ENCODE measurements at regions not wholly inside any gene's neighbourhood (a gene's known extent, or its start where the extent isn't known, plus 50 kb on each side); places are given as distances from the start of the nearest gene placed in this dataset.

DNA sequence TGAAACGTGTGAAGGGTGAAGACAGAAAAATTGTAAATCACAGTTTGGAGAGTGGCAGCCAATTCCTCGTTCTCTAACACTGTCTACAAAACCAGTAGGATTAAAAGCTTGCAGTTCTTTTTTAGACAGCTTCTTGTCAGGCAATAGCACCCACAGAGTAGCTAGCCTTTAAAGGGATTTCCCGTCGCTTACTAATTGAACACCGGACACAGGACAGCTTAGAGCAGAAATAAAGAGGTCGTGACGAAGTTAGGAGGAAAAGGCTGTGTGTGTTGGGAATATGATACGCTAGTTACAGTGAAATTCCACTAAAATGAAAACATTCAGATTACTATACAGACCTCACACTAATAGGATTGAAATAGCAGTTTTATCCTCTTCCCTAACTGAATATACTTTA is 149.1 kb upstream of the FLRT2 start:
- H3K27me3 Mint-ChIP-seq = no peaks in the 10 kb centered on the region
- ATAC-seq (replicated peaks in 1 of 4) (no peak), DNase-seq (no peak)
- no peak overlapping the region for H3K4me3 ChIP-seq (ENCODE audit: control insufficient read depth in 1 of 2, extremely low read depth in 1 of 2, low read length in 1 of 2)
- ChIA-PET POLR2A (no interaction called here), CTCF (no interaction called here)
- no peaks in the 10 kb centered on the region for H3K9me3 ChIP-seq
- peaks cover 0 to 3% (median 1%) of the 10 kb centered on the region in 3 donors for H3K9me3 Mint-ChIP-seq
- no peaks in the 10 kb centered on the region for H3K36me3 ChIP-seq (ENCODE audit: control insufficient read depth in 2 of 2, extremely low read depth in 1 of 2, insufficient read depth in 1 of 2, low read length in 1 of 2)
- no peaks in the 10 kb centered on the region for H3K27me3 ChIP-seq (replicated peaks in 1 of 2; ENCODE audit: control insufficient read depth in 2 of 2, extremely low read depth in 1 of 2, insufficient read depth in 2 of 2, low read length in 1 of 2)
- no peak overlapping the region for H3K4me3 Mint-ChIP-seq
- H3K36me3 Mint-ChIP-seq = no peaks in the 10 kb centered on the region
- H3K27ac Mint-ChIP-seq = no peak overlapping the region
- no peaks in the 10 kb centered on the region for H3K4me1 ChIP-seq (ENCODE audit: control insufficient read depth in 1 of 2, extremely low read depth in 1 of 2, insufficient read depth in 2 of 2, low read length in 2 of 2)
- no peaks in the 10 kb centered on the region for H3K4me1 Mint-ChIP-seq
- WGBS (ENCODE audit: insufficient coverage) = 60% methylated on average over 2 of the region's 8 CpGs
- H3K27ac ChIP-seq (ENCODE audit: low read length) = no peak overlapping the region

DNA sequence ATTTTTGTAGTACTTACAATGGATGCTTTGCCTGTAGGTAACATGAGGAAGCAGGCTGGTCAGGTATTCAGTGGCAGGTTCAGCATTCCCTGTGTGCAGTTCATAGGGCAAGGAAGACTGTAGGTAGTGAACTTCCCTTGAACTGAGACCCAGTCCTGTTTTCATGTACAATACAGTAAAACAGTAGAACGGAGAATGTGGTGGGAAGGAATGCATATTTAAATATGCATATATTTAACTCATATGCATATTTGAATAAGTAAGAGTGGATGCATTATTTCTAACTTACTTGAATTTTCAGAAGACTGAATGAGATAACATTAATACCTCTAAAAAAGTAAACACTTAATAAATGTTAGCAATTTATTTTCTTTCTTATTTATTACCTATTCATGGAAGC is 147.6 kb upstream of the FLRT2 start:
- DNase-seq (no peak), ATAC-seq (replicated peaks in 1 of 4) (no peak)
- H3K4me3 ChIP-seq (ENCODE audit: control insufficient read depth in 1 of 2, extremely low read depth in 1 of 2, low read length in 1 of 2) = no peak overlapping the region
- ChIA-PET CTCF (no interaction called here), POLR2A (no interaction called here)
- no CpG with 5 or more reads among the region's 1 CpG for WGBS (ENCODE audit: insufficient coverage)
- H3K4me3 Mint-ChIP-seq = no peak overlapping the region
- no peak overlapping the region for H3K27ac ChIP-seq (ENCODE audit: low read length)
- no peaks in the 10 kb centered on the region for H3K27me3 Mint-ChIP-seq
- H3K4me1 ChIP-seq (ENCODE audit: control insufficient read depth in 1 of 2, extremely low read depth in 1 of 2, insufficient read depth in 2 of 2, low read length in 2 of 2) = no peaks in the 10 kb centered on the region
- H3K9me3 Mint-ChIP-seq = peaks cover 0 to 3% (median 0%) of the 10 kb centered on the region in 3 donors
- no peak overlapping the region for H3K27ac Mint-ChIP-seq
- H3K36me3 ChIP-seq (ENCODE audit: control insufficient read depth in 2 of 2, extremely low read depth in 1 of 2, insufficient read depth in 1 of 2, low read length in 1 of 2) = no peaks in the 10 kb centered on the region
- H3K27me3 ChIP-seq (replicated peaks in 1 of 2; ENCODE audit: control insufficient read depth in 2 of 2, extremely low read depth in 1 of 2, insufficient read depth in 2 of 2, low read length in 1 of 2) = no peaks in the 10 kb centered on the region
- H3K9me3 ChIP-seq = no peaks in the 10 kb centered on the region
- no peaks in the 10 kb centered on the region for H3K4me1 Mint-ChIP-seq
- H3K36me3 Mint-ChIP-seq = no peaks in the 10 kb centered on the region

DNA sequence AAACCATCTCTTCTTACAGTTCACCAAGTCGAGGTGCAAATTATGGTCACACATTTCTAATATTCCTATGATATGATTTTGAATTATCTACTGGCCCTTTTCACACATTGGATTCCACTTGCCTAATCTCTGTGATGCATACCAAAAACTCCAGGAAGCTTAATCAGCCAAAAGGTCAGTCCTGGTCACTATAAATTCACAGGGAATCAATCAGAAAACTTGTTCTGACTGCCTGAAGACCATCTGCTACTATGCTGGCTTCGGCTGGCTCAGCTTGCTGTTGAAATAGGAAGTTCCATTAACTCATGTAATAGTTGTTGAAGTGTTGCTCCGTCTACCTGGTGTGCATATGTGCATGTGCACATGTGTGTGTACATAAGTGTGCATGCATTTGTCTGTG is 142.8 kb upstream of the FLRT2 start:
- H3K9me3 ChIP-seq = no peaks in the 10 kb centered on the region
- ATAC-seq (replicated peaks in 1 of 4) = no peak
- Mint-ChIP-seq H3K4me3 (no peak overlapping the region), H3K27ac (no peak overlapping the region), H3K4me1 (no peaks in the 10 kb centered on the region), H3K9me3 (peaks cover 0 to 5% (median 0%) of the 10 kb centered on the region in 3 donors), H3K36me3 (no peaks in the 10 kb centered on the region), H3K27me3 (no peaks in the 10 kb centered on the region)
- H3K4me3 ChIP-seq (ENCODE audit: control insufficient read depth in 1 of 2, extremely low read depth in 1 of 2, low read length in 1 of 2) = no peak overlapping the region
- no peaks in the 10 kb centered on the region for H3K4me1 ChIP-seq (ENCODE audit: control insufficient read depth in 1 of 2, extremely low read depth in 1 of 2, insufficient read depth in 2 of 2, low read length in 2 of 2)
- no peaks in the 10 kb centered on the region for H3K27me3 ChIP-seq (replicated peaks in 1 of 2; ENCODE audit: control insufficient read depth in 2 of 2, extremely low read depth in 1 of 2, insufficient read depth in 2 of 2, low read length in 1 of 2)
- 54% methylated on average over 2 of the region's 3 CpGs for WGBS (ENCODE audit: insufficient coverage)
- H3K27ac ChIP-seq (ENCODE audit: low read length) = no peak overlapping the region
- ChIA-PET CTCF (no interaction called here), POLR2A (no interaction called here)
- no peaks in the 10 kb centered on the region for H3K36me3 ChIP-seq (ENCODE audit: control insufficient read depth in 2 of 2, extremely low read depth in 1 of 2, insufficient read depth in 1 of 2, low read length in 1 of 2)
- no peak for DNase-seq

DNA sequence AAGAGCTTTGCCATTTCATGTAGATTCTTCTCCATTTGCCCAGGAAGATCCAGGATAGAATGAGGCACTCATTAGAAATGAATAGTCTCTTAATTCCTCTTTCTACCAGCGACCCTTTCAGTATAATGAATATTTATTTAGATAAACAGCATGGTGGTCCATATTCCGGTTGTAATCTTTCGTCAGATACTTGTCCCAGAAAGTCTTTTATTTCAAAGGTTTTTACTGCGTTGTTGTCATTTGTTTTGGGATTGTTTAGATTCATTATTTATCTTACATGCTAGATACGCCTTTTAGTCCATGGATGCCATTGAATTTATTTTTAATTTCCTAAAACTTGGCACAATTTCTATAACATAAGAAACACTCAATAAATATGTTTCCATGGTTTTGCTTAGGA is 139.7 kb upstream of the FLRT2 start:
- CTCF ChIA-PET = no interaction called here
- Mint-ChIP-seq H3K4me1 (no peaks in the 10 kb centered on the region), H3K27me3 (no peaks in the 10 kb centered on the region), H3K36me3 (no peaks in the 10 kb centered on the region), H3K9me3 (peaks cover 0 to 2% (median 0%) of the 10 kb centered on the region in 3 donors), H3K4me3 (no peak overlapping the region), H3K27ac (no peak overlapping the region)
- H3K9me3 ChIP-seq = no peaks in the 10 kb centered on the region
- H3K4me1 ChIP-seq (ENCODE audit: control insufficient read depth in 1 of 2, extremely low read depth in 1 of 2, insufficient read depth in 2 of 2, low read length in 2 of 2) = no peaks in the 10 kb centered on the region
- H3K27ac ChIP-seq (ENCODE audit: low read length) = no peak overlapping the region
- no peak overlapping the region for H3K4me3 ChIP-seq (ENCODE audit: control insufficient read depth in 1 of 2, extremely low read depth in 1 of 2, low read length in 1 of 2)
- no peak for ATAC-seq (replicated peaks in 1 of 4)
- POLR2A ChIA-PET = no interaction called here
- WGBS (ENCODE audit: insufficient coverage) = no CpG with 5 or more reads among the region's 5 CpGs
- H3K27me3 ChIP-seq (replicated peaks in 1 of 2; ENCODE audit: control insufficient read depth in 2 of 2, extremely low read depth in 1 of 2, insufficient read depth in 2 of 2, low read length in 1 of 2) = no peaks in the 10 kb centered on the region
- no peaks in the 10 kb centered on the region for H3K36me3 ChIP-seq (ENCODE audit: control insufficient read depth in 2 of 2, extremely low read depth in 1 of 2, insufficient read depth in 1 of 2, low read length in 1 of 2)
- DNase-seq = no peak

DNA sequence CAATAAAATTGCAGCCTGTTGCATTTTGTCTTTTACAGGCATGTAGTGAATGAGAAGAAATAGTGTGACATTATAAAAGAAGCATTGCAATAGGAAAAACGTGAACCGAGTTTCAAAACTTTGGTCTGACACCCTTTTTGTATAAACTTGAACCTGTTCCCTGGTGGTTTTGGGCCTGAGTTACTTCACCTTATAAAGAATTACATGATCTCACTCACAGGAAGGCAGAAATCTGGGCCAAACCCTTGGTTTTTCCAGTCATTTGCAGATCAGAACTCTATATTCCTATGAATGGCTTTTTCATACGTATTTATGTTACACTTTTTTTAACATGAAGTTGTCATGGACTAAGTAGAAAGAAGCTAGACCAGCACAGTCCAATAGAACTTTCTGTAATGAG is 138.5 kb upstream of the FLRT2 start:
- H3K27ac Mint-ChIP-seq = no peak overlapping the region
- WGBS (ENCODE audit: insufficient coverage) = 80% methylated on average over 2 of the region's 3 CpGs

DNA sequence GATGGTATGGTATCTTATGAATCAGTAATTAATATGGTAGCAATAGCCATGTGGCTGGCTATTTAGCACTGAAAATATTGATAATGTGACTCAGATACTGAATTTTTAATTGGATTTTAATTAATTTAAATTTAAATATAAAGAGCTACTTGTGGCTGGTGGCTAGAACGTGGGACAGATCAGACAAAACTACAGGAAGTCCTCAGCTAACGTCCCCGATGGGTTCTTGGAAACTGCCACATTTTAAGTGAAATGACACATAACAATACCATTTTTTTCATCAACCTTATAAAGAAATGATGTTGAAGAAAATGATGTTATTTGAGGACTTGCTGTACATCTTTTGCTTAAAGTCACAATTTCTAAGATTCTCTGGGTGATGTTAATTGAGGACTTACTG is 138.1 kb upstream of the FLRT2 start:
- no peak overlapping the region for H3K27ac Mint-ChIP-seq
- no peaks in the 10 kb centered on the region for H3K27me3 Mint-ChIP-seq
- peaks cover 0 to 5% (median 4%) of the 10 kb centered on the region in 3 donors for H3K9me3 Mint-ChIP-seq
- no peak overlapping the region for H3K27ac ChIP-seq (ENCODE audit: low read length)
- ChIA-PET POLR2A (interaction anchor here in 1 of 2 donors (0.7 kb wide), 1 partner anchor 144 kb away, joined by 3 read pairs; no protein-coding TSS in a partner anchor), CTCF (no interaction called here)
- H3K4me3 Mint-ChIP-seq = no peak overlapping the region
- no CpG with 5 or more reads among the region's 3 CpGs for WGBS (ENCODE audit: insufficient coverage)
- H3K9me3 ChIP-seq = no peaks in the 10 kb centered on the region
- H3K4me1 Mint-ChIP-seq = no peaks in the 10 kb centered on the region
- ATAC-seq (replicated peaks in 1 of 4) = no peak
- H3K27me3 ChIP-seq (replicated peaks in 1 of 2; ENCODE audit: control insufficient read depth in 2 of 2, extremely low read depth in 1 of 2, insufficient read depth in 2 of 2, low read length in 1 of 2) = no peaks in the 10 kb centered on the region
- no peaks in the 10 kb centered on the region for H3K36me3 ChIP-seq (ENCODE audit: control insufficient read depth in 2 of 2, extremely low read depth in 1 of 2, insufficient read depth in 1 of 2, low read length in 1 of 2)
- no peak overlapping the region for H3K4me3 ChIP-seq (ENCODE audit: control insufficient read depth in 1 of 2, extremely low read depth in 1 of 2, low read length in 1 of 2)
- no peaks in the 10 kb centered on the region for H3K36me3 Mint-ChIP-seq
- no peaks in the 10 kb centered on the region for H3K4me1 ChIP-seq (ENCODE audit: control insufficient read depth in 1 of 2, extremely low read depth in 1 of 2, insufficient read depth in 2 of 2, low read length in 2 of 2)
- DNase-seq = no peak

More for the DNA sequence above, 138.5 kb upstream of the FLRT2 start:
- ChIA-PET POLR2A (no interaction called here), CTCF (no interaction called here)
- no peaks in the 10 kb centered on the region for H3K4me1 Mint-ChIP-seq
- Histone ChIP-seq H3K9me3 (no peaks in the 10 kb centered on the region), H3K27ac (ENCODE audit: low read length) (no peak overlapping the region), H3K4me3 (ENCODE audit: control insufficient read depth in 1 of 2, extremely low read depth in 1 of 2, low read length in 1 of 2) (no peak overlapping the region), H3K36me3 (ENCODE audit: control insufficient read depth in 2 of 2, extremely low read depth in 1 of 2, insufficient read depth in 1 of 2, low read length in 1 of 2) (no peaks in the 10 kb centered on the region), H3K27me3 (replicated peaks in 1 of 2; ENCODE audit: control insufficient read depth in 2 of 2, extremely low read depth in 1 of 2, insufficient read depth in 2 of 2, low read length in 1 of 2) (no peaks in the 10 kb centered on the region), H3K4me1 (ENCODE audit: control insufficient read depth in 1 of 2, extremely low read depth in 1 of 2, insufficient read depth in 2 of 2, low read length in 2 of 2) (no peaks in the 10 kb centered on the region)
- no peak for ATAC-seq (replicated peaks in 1 of 4)
- H3K9me3 Mint-ChIP-seq = peaks cover 0 to 5% (median 4%) of the 10 kb centered on the region in 3 donors
- no peak overlapping the region for H3K4me3 Mint-ChIP-seq
- H3K27me3 Mint-ChIP-seq = no peaks in the 10 kb centered on the region
- DNase-seq = no peak
- H3K36me3 Mint-ChIP-seq = no peaks in the 10 kb centered on the region

DNA sequence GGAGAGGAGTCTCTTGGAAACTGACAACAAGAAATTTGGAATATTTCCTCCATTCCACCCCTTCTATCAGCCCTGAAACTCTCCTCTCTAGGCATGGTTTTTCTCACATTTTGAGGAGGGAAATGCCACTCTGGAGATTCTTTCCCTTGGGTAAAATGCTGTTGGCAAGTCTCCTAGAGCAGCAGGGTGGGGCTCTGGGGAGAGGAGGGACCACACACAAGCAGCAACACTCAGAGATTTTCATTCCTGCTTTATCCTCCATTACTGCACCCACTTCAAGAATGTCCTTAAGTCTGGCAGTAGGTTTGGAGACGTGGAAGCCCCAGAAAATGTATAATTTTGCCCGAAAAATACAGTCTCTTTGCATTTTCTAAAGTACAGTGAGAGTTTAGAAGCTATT is 130.8 kb upstream of the FLRT2 start:
- H3K36me3 ChIP-seq (ENCODE audit: control insufficient read depth in 2 of 2, extremely low read depth in 1 of 2, insufficient read depth in 1 of 2, low read length in 1 of 2) = no peaks in the 10 kb centered on the region
- H3K27ac ChIP-seq (ENCODE audit: low read length) = no peak overlapping the region
- Mint-ChIP-seq H3K27ac (no peak overlapping the region), H3K4me1 (no peaks in the 10 kb centered on the region), H3K36me3 (no peaks in the 10 kb centered on the region), H3K27me3 (no peaks in the 10 kb centered on the region), H3K4me3 (no peak overlapping the region), H3K9me3 (peaks cover 4 to 10% (median 7%) of the 10 kb centered on the region in 3 donors)
- WGBS (ENCODE audit: insufficient coverage) = 58% methylated on average over 2 of the region's 2 CpGs
- no peak for DNase-seq
- no peaks in the 10 kb centered on the region for H3K4me1 ChIP-seq (ENCODE audit: control insufficient read depth in 1 of 2, extremely low read depth in 1 of 2, insufficient read depth in 2 of 2, low read length in 2 of 2)
- no peaks in the 10 kb centered on the region for H3K27me3 ChIP-seq (replicated peaks in 1 of 2; ENCODE audit: control insufficient read depth in 2 of 2, extremely low read depth in 1 of 2, insufficient read depth in 2 of 2, low read length in 1 of 2)
- no peak for ATAC-seq (replicated peaks in 1 of 4)
- H3K4me3 ChIP-seq (ENCODE audit: control insufficient read depth in 1 of 2, extremely low read depth in 1 of 2, low read length in 1 of 2) = no peak overlapping the region
- ChIA-PET CTCF (no interaction called here), POLR2A (no interaction called here)
- H3K9me3 ChIP-seq = no peaks in the 10 kb centered on the region
